OCI-LY3 (cell line): ENCODE measurements at regions not wholly inside any gene's neighbourhood (a gene's known extent, or its start where the extent isn't known, plus 50 kb on each side); places are given as distances from the start of the nearest gene placed in this dataset.

Source experiments
- H2AFZ ChIP-seq: fragments of 200-600, 300-600 bp; shearing (Covaris generic); 2 replicates; pipeline ENCODE4 v1.6.0; 2014; ENCODE audit warnings: antibody characterized with exemption, low read depth, low read length
- H3K27ac ChIP-seq: fragments of 200-600, 300-600 bp; sonication (generic); 2 replicates; pipeline ENCODE4 v1.5.1; 2014; ENCODE audit warnings: mild to moderate bottlenecking, low read length, moderate library complexity, mixed read lengths
- H3K27me3 ChIP-seq: fragments of 200-600, 300-600 bp; sonication (generic); 2 replicates; pipeline ENCODE4 v1.6.1; 2014; ENCODE audit warnings: low read depth, low read length, mixed read lengths
- H3K36me3 ChIP-seq: fragments of 200-600, 300-600 bp; sonication (generic); replicated peaks from 2 replicates; pipeline ENCODE3; 2014; ENCODE audit warnings: low read depth, low read length, mixed read lengths
- H3K4me1 ChIP-seq: fragments of 300-600, 200-600 bp; sonication (generic); 2 replicates; pipeline ENCODE4 v1.6.1; 2014; ENCODE audit warnings: low read length, mixed read lengths
- H3K4me2 ChIP-seq: fragments of 200-600, 300-600 bp; sonication (generic); 2 replicates; pipeline ENCODE4 v1.6.1; 2014; ENCODE audit warnings: low read length, mixed read lengths
- H3K4me3 ChIP-seq: fragments of 300-600, 200-600 bp; sonication (generic); 2 replicates; pipeline ENCODE4 v1.5.1; 2014; ENCODE audit warnings: antibody characterized with exemption, mild to moderate bottlenecking, low read length, moderate library complexity
- H3K79me2 ChIP-seq: fragments of 300-600, 200-600 bp; shearing (Covaris generic); 2 replicates; pipeline ENCODE4 v1.6.1; 2014; ENCODE audit warnings: mild to moderate bottlenecking, low read length, mixed read lengths
- H3K9ac ChIP-seq: fragments of 300-600, 200-600 bp; shearing (Covaris generic); 2 replicates; pipeline ENCODE4 v1.6.0; 2014; ENCODE audit warnings: mild to moderate bottlenecking, low read length, moderate library complexity
- H3K9me3 ChIP-seq: fragments of 200-600, 300-600 bp; shearing (Covaris generic); 2 replicates; pipeline ENCODE4 v1.6.1; 2014; ENCODE audit warnings: low read length, mixed read lengths; ENCODE audit not compliant: insufficient read depth
- H4K20me1 ChIP-seq: fragments of 200-600, 300-600 bp; sonication (generic); 2 replicates; pipeline ENCODE4 v1.6.1; 2016; ENCODE audit warnings: low read length, mixed read lengths; ENCODE audit not compliant: insufficient read depth
- EZH2phosphoT487 ChIP-seq: fragments of 200-600 bp; shearing (Covaris generic); IDR thresholded peaks from 2 replicates; pipeline ENCODE4 v1.6.1; 2018; ENCODE audit warnings: antibody characterized with exemption, mixed run types, low read depth
- TF ChIP-seq, protein P1 (sequence below): fragments of 200-600, 300-600 bp; sonication (generic); IDR thresholded peaks from 2 replicates; pipeline ENCODE4 v1.5.1; 2014; ENCODE audit warnings: antibody characterized with exemption, low read length, low read depth

- no peaks in the 10 kb centered on the region for H3K27me3 ChIP-seq
- H3K4me1 ChIP-seq: no peaks in the 10 kb centered on the region
- H4K20me1 ChIP-seq: no peaks in the 10 kb centered on the region
- no peak overlapping the region for H2AFZ ChIP-seq
- H3K27ac ChIP-seq: no peak overlapping the region
- no peak overlapping the region for H3K4me3 ChIP-seq
- no peak overlapping the region for H3K4me2 ChIP-seq
- H3K9me3 ChIP-seq: no peaks in the 10 kb centered on the region
- no peak for TF ChIP-seq EZH2phosphoT487
- TF ChIP-seq, protein P1, sequence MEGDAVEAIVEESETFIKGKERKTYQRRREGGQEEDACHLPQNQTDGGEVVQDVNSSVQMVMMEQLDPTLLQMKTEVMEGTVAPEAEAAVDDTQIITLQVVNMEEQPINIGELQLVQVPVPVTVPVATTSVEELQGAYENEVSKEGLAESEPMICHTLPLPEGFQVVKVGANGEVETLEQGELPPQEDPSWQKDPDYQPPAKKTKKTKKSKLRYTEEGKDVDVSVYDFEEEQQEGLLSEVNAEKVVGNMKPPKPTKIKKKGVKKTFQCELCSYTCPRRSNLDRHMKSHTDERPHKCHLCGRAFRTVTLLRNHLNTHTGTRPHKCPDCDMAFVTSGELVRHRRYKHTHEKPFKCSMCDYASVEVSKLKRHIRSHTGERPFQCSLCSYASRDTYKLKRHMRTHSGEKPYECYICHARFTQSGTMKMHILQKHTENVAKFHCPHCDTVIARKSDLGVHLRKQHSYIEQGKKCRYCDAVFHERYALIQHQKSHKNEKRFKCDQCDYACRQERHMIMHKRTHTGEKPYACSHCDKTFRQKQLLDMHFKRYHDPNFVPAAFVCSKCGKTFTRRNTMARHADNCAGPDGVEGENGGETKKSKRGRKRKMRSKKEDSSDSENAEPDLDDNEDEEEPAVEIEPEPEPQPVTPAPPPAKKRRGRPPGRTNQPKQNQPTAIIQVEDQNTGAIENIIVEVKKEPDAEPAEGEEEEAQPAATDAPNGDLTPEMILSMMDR: no peak
- H3K79me2 ChIP-seq: no peaks in the 10 kb centered on the region
- H3K36me3 ChIP-seq: no peaks in the 10 kb centered on the region
- no peak overlapping the region for H3K9ac ChIP-seq
Observed at GRCh38 chr4:98780926-98781325, 122.5 kb upstream of the TSPAN5 start.

- H3K4me3 ChIP-seq: no peak overlapping the region
- H3K36me3 ChIP-seq: no peaks in the 10 kb centered on the region
- no peak overlapping the region for H3K4me2 ChIP-seq
- no peaks in the 10 kb centered on the region for H3K79me2 ChIP-seq
- TF ChIP-seq, protein P1: no peak
- TF ChIP-seq EZH2phosphoT487: no peak
- H3K9ac ChIP-seq: no peak overlapping the region
- no peak overlapping the region for H3K27ac ChIP-seq
- no peaks in the 10 kb centered on the region for H3K4me1 ChIP-seq
- H2AFZ ChIP-seq: no peak overlapping the region
- no peaks in the 10 kb centered on the region for H3K27me3 ChIP-seq
- H3K9me3 ChIP-seq: no peaks in the 10 kb centered on the region
- no peaks in the 10 kb centered on the region for H4K20me1 ChIP-seq
Observed at GRCh38 chr4:98779088-98779487, 120.7 kb upstream of the TSPAN5 start.

DNA sequence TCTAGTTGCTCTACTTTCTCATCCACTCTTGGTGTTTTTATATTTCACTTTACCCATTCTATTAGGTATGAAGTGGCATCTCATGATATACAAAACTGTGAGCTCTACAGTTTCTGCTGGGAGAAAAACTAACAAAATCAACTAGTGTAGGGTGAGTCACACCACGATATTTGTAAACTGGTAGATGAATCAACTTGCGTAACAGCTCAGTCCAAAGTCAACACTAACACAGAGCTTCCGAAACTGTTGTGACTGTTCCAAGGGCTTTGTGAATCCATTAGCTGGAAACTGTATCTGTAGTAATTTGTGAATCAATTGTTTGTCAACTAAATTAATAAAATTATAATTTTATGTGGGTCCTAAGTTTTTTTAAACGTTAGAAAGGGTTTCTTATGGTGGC is 119.8 kb upstream of the TSPAN5 start:
- Histone ChIP-seq H3K9me3 (no peaks in the 10 kb centered on the region), H4K20me1 (no peaks in the 10 kb centered on the region), H3K4me3 (no peak overlapping the region), H3K9ac (no peak overlapping the region), H2AFZ (no peak overlapping the region), H3K36me3 (no peaks in the 10 kb centered on the region), H3K4me1 (no peaks in the 10 kb centered on the region), H3K27ac (no peak overlapping the region), H3K4me2 (no peak overlapping the region), H3K27me3 (no peaks in the 10 kb centered on the region), H3K79me2 (no peaks in the 10 kb centered on the region)
- no peak for TF ChIP-seq EZH2phosphoT487
- TF ChIP-seq, protein P1: no peak

- H3K4me3 ChIP-seq: no peak overlapping the region
- H3K4me2 ChIP-seq: no peak overlapping the region
- no peak overlapping the region for H2AFZ ChIP-seq
- H3K27ac ChIP-seq: no peak overlapping the region
- no peaks in the 10 kb centered on the region for H3K4me1 ChIP-seq
- no peaks in the 10 kb centered on the region for H3K27me3 ChIP-seq
- H3K36me3 ChIP-seq: no peaks in the 10 kb centered on the region
- no peak overlapping the region for H3K9ac ChIP-seq
- TF ChIP-seq EZH2phosphoT487: no peak
- TF ChIP-seq, protein P1: no peak
- H4K20me1 ChIP-seq: no peaks in the 10 kb centered on the region
- H3K79me2 ChIP-seq: no peaks in the 10 kb centered on the region
- no peaks in the 10 kb centered on the region for H3K9me3 ChIP-seq
Observed at GRCh38 chr4:98775672-98776071, 117.3 kb upstream of the TSPAN5 start.
